ENCODE measurements at regions not wholly inside any gene's neighbourhood (a gene's known extent, or its start where the extent isn't known, plus 50 kb on each side); places are given as distances from the start of the nearest gene placed in this dataset.
A peak's percentile ranks its signal among the peaks of the same experiment; 100 is the strongest.

DNA sequence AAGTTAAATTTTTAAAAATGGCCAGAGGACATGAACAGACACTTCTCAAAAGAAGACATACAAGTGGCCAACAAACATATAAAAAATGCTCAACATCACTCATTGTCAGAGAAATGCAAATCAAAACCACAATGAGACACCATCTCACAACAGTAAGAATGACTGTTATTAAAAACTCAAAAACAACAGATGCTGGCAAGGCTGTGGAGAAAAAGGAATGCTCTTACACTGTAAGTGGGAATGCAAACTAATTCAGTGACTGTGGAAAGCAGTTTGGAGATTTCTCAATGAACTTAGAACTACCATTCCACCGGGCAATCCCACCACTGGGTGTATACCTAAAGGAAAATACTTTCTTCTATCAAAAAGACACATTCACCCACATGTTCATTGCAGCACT is 168.5 kb upstream of the PIK3R1 start:
- WGBS, 2 donors = 91 to 100% methylated on average over 1 of the region's 1 CpG
- DNase-seq (ENCODE audit: low spot score in 2 of 2) = no peak

GRCh38 chr5:68046445-68046844 is 169.1 kb upstream of the PIK3R1 start:
- no peak overlapping the region for H3K4me3 ChIP-seq

More for the DNA sequence above, 168.5 kb upstream of the PIK3R1 start:
- Histone ChIP-seq H3K36me3 (no peaks in the 10 kb centered on the region), H3K4me3 (no peak overlapping the region), H3K9me3 (peaks cover 0 to 18% (median 3%) of the 10 kb centered on the region in 4 donors), H3K27me3 (no peaks in the 10 kb centered on the region), H3K27ac (no peak overlapping the region), H3K4me1 (peaks cover 0 to 4% (median 0%) of the 10 kb centered on the region in 4 donors)
- TF ChIP-seq, protein P1, sequence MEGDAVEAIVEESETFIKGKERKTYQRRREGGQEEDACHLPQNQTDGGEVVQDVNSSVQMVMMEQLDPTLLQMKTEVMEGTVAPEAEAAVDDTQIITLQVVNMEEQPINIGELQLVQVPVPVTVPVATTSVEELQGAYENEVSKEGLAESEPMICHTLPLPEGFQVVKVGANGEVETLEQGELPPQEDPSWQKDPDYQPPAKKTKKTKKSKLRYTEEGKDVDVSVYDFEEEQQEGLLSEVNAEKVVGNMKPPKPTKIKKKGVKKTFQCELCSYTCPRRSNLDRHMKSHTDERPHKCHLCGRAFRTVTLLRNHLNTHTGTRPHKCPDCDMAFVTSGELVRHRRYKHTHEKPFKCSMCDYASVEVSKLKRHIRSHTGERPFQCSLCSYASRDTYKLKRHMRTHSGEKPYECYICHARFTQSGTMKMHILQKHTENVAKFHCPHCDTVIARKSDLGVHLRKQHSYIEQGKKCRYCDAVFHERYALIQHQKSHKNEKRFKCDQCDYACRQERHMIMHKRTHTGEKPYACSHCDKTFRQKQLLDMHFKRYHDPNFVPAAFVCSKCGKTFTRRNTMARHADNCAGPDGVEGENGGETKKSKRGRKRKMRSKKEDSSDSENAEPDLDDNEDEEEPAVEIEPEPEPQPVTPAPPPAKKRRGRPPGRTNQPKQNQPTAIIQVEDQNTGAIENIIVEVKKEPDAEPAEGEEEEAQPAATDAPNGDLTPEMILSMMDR (IDR thresholded peaks at IDR 0.05) = no peak
- no peak for TF ChIP-seq POLR2A (IDR thresholded peaks at IDR 0.05)
- no peak for TF ChIP-seq EP300 (IDR thresholded peaks at IDR 0.05)

DNA sequence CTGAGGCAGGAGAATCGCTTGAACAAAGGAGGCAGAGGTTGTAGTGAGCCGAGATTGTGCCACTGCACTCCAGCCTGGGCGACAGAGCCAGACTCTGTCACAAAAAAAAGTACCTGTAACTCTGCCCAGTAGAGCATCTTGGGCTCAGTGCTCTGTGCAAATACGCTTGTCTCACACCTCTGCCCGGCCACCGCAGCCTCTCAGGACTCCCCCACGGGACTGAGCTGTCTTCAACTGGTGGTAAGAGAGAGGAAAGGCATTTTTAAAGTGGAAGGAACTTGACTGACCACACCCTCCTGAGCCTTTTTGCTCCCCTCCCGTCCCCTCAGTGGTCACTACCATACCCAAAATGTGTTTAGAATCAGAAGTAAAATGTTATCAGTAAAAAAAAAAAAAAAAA is 174.3 kb upstream of the PIK3R1 start:
- Histone ChIP-seq H3K4me1 (peaks cover 0 to 4% (median 0%) of the 10 kb centered on the region in 4 donors), H3K27me3 (no peaks in the 10 kb centered on the region), H3K4me3 (no peak overlapping the region), H3K9me3 (no peaks in the 10 kb centered on the region), H3K36me3 (no peaks in the 10 kb centered on the region), H3K27ac (peak overlapping the region in 1 of 4 donors; percentile 51)
- DNase-seq (ENCODE audit: low spot score in 2 of 2) = peak in 1 of 2 donors; percentile 40
- no peak for TF ChIP-seq EP300 (IDR thresholded peaks at IDR 0.05)
- no peak for TF ChIP-seq POLR2A (IDR thresholded peaks at IDR 0.05)
- TF ChIP-seq, protein P1 (IDR thresholded peaks at IDR 0.05) = no peak
- 69 to 77% methylated on average over 8 of the region's 8 CpGs for WGBS, 2 donors

More at GRCh38 chr5:68046445-68046844, 169.1 kb upstream of the PIK3R1 start:
- Histone ChIP-seq H3K27ac (no peak overlapping the region), H3K27me3 (no peaks in the 10 kb centered on the region), H3K4me1 (peaks cover 0 to 4% (median 0%) of the 10 kb centered on the region in 4 donors), H3K36me3 (no peaks in the 10 kb centered on the region), H3K9me3 (peaks cover 0 to 18% (median 3%) of the 10 kb centered on the region in 4 donors)
- WGBS, 2 donors = 63 to 76% methylated on average over 5 of the region's 5 CpGs
- peak in 1 of 2 donors; percentile 46 for DNase-seq (ENCODE audit: low spot score in 2 of 2)
- TF ChIP-seq EP300 (IDR thresholded peaks at IDR 0.05) = peak in 1 of 2 donors; percentile 82
- no peak for TF ChIP-seq POLR2A (IDR thresholded peaks at IDR 0.05)

DNA sequence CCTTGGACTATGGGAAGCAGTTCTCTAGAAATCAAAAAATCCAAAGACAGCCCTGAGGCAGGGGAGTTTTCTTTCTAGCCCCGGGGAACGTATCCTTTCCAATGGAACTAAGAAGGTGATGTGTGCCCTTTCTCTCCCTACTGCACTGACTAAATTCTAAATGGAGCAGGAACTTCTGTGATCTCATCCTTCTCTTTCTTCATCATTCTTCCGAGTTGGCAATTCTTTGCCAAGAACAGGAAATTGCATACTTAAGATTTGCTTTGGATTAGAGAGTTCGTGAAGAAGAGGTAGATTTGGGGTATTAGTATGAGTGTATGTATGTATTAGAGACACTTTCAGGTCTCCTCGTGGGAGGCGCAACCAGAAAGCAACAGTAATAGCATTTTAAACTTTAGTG is 178.0 kb upstream of the PIK3R1 start:
- Histone ChIP-seq H3K27ac (no peak overlapping the region), H3K4me1 (peaks cover 0 to 12% (median 6%) of the 10 kb centered on the region in 4 donors), H3K27me3 (no peaks in the 10 kb centered on the region), H3K9me3 (no peaks in the 10 kb centered on the region), H3K4me3 (no peak overlapping the region), H3K36me3 (no peaks in the 10 kb centered on the region)
- 76 to 78% methylated on average over 6 of the region's 6 CpGs for WGBS, 2 donors
- no peak for TF ChIP-seq EP300 (IDR thresholded peaks at IDR 0.05)
- no peak for DNase-seq (ENCODE audit: low spot score in 2 of 2)

DNA sequence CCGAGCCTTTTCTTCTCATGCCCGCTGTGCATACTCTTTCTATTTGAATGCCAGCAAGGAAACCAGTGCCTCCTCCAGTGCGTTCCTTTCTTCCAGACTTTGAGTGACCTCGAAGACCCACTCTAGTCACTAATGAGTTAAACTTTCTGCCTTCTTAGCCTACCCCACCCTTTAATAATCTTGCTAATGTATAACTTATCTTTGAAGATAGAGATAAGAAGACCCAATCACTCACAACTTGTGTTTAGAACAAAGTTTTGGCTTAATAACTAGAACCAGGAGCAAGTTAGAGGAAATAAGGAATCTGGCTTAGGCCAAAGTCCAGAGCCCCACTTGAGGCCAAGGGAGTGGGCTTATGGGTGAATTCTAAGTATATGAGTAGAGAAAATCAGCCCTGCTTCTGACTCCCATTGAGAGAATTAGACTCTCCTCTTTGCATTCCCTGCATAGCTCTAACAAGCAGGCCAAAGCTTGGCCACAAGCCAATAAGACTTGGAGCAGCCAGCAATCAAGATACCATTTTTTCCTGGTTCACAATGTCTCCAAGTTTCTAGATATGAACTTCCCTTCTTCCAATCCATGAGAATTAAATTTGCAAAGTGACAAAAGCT is 181.5 kb upstream of the PIK3R1 start:
- no peaks in the 10 kb centered on the region for H3K9me3 ChIP-seq
- peaks cover 0 to 13% (median 6%) of the 10 kb centered on the region in 4 donors for H3K4me1 ChIP-seq
- WGBS, 2 donors = 81 to 84% methylated on average over 4 of the region's 4 CpGs
- H3K4me3 ChIP-seq = no peak overlapping the region
- no peak for TF ChIP-seq EP300 (IDR thresholded peaks at IDR 0.05)
- TF ChIP-seq POLR2A (IDR thresholded peaks at IDR 0.05) = no peak
- TF ChIP-seq, protein P1 (IDR thresholded peaks at IDR 0.05) = no peak
- no peak overlapping the region for H3K27ac ChIP-seq
- peak in 1 of 2 donors; percentile 44 for DNase-seq (ENCODE audit: low spot score in 2 of 2)
- no peaks in the 10 kb centered on the region for H3K36me3 ChIP-seq
- no peaks in the 10 kb centered on the region for H3K27me3 ChIP-seq

DNA sequence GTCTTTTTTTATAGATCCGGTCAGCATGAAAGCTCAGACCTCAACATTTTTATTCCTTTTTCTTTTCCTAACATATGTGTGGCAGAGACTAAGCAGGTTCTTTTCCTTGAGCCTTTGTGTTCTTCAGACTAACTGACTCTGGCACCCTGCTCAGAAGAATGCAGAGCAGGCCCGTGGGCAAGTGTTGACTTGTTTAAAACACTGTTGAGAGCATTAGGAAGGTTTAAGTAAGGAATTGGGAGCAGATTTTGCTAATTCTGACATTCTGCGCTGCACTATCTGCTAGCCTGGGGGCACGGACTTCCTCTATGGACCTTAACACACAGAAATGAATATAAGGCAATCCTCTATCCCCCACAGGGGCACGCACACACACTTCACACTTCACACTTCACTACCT is 182.5 kb upstream of the PIK3R1 start:
- Histone ChIP-seq H3K4me1 (peaks cover 0 to 23% (median 11%) of the 10 kb centered on the region in 4 donors), H3K27me3 (no peaks in the 10 kb centered on the region), H3K27ac (no peak overlapping the region), H3K4me3 (no peak overlapping the region), H3K9me3 (no peaks in the 10 kb centered on the region), H3K36me3 (no peaks in the 10 kb centered on the region)
- no peak for TF ChIP-seq POLR2A (IDR thresholded peaks at IDR 0.05)
- TF ChIP-seq, protein P1 (IDR thresholded peaks at IDR 0.05) = no peak
- no peak for TF ChIP-seq EP300 (IDR thresholded peaks at IDR 0.05)
- no peak for DNase-seq (ENCODE audit: low spot score in 2 of 2)
- WGBS, 2 donors = 86 to 87% methylated on average over 5 of the region's 5 CpGs

All from tibial nerve (tissue), 4 donors.